Skeletal muscle satellite cell (primary cell): ENCODE measurements at regions not wholly inside any gene's neighbourhood (a gene's known extent, or its start where the extent isn't known, plus 50 kb on each side); places are given as distances from the start of the nearest gene placed in this dataset.

ENCODE experiments used
- H3K27me3 ChIP-seq: 2 replicates; pipeline ENCODE4 v1.7.0; 2013; ENCODE audit warnings: low read length; ENCODE audit not compliant: control insufficient read depth, insufficient read depth
- H3K36me3 ChIP-seq: 2 replicates; pipeline ENCODE4 v1.7.0; 2013; ENCODE audit warnings: mild to moderate bottlenecking, control low read depth, low read length; ENCODE audit not compliant: insufficient read depth
- H3K4me1 ChIP-seq: 2 replicates; pipeline ENCODE4 v1.7.0; 2013; ENCODE audit warnings: low read length; ENCODE audit not compliant: control insufficient read depth, insufficient read depth
- H3K4me2 ChIP-seq: 2 replicates; pipeline ENCODE4 v1.7.0; 2013; ENCODE audit warnings: mild to moderate bottlenecking, low read length
- H3K4me3 ChIP-seq: 2 replicates; pipeline ENCODE4 v1.7.0; 2013; ENCODE audit warnings: low read length
- H3K9ac ChIP-seq: 2 replicates; pipeline ENCODE4 v1.7.0; 2013; ENCODE audit warnings: mild to moderate bottlenecking, low read depth, low read length, moderate library complexity
- H3K9me3 ChIP-seq: replicated peaks from 2 replicates; pipeline ENCODE4 v1.7.0; 2013; ENCODE audit warnings: mild to moderate bottlenecking, control low read depth, low read length

GRCh38 chr11:11056316-11056715 is 198.5 kb upstream of the ZBED5 start:
- no peak overlapping the region for H3K4me2 ChIP-seq
- no peak overlapping the region for H3K4me3 ChIP-seq
- no peaks in the 10 kb centered on the region for H3K9me3 ChIP-seq
- H3K4me1 ChIP-seq: no peaks in the 10 kb centered on the region
- H3K9ac ChIP-seq: no peak overlapping the region
- H3K36me3 ChIP-seq: no peaks in the 10 kb centered on the region
- peaks cover 15% of the 10 kb centered on the region for H3K27me3 ChIP-seq

- H3K4me2 ChIP-seq: no peak overlapping the region
- H3K9ac ChIP-seq: no peak overlapping the region
- H3K36me3 ChIP-seq: no peaks in the 10 kb centered on the region
- H3K4me3 ChIP-seq: no peak overlapping the region
- no peaks in the 10 kb centered on the region for H3K9me3 ChIP-seq
- H3K4me1 ChIP-seq: no peaks in the 10 kb centered on the region
- H3K27me3 ChIP-seq: peaks cover 42% of the 10 kb centered on the region
Measured at GRCh38 chr11:11047851-11048610, 190.2 kb upstream of the ZBED5 start.

GRCh38 chr11:11046781-11047180 is 188.9 kb upstream of the ZBED5 start:
- Histone ChIP-seq H3K4me3 (no peak overlapping the region), H3K4me1 (no peaks in the 10 kb centered on the region), H3K27me3 (peaks cover 45% of the 10 kb centered on the region), H3K9me3 (no peaks in the 10 kb centered on the region), H3K36me3 (no peaks in the 10 kb centered on the region), H3K4me2 (no peak overlapping the region), H3K9ac (no peak overlapping the region)

- Histone ChIP-seq H3K36me3 (no peaks in the 10 kb centered on the region), H3K4me2 (no peak overlapping the region), H3K9ac (no peak overlapping the region), H3K4me3 (no peak overlapping the region), H3K9me3 (no peaks in the 10 kb centered on the region), H3K4me1 (no peaks in the 10 kb centered on the region), H3K27me3 (peaks cover 53% of the 10 kb centered on the region)
Measured at GRCh38 chr11:11045156-11045930, 187.5 kb upstream of the ZBED5 start.

GRCh38 chr11:11044137-11044855 is 186.4 kb upstream of the ZBED5 start:
- H3K36me3 ChIP-seq: no peaks in the 10 kb centered on the region
- H3K27me3 ChIP-seq: peaks cover 59% of the 10 kb centered on the region

GRCh38 chr11:11043721-11044120 is 185.9 kb upstream of the ZBED5 start:
- peaks cover 63% of the 10 kb centered on the region for H3K27me3 ChIP-seq
- no peak overlapping the region for H3K4me2 ChIP-seq
- no peak overlapping the region for H3K4me3 ChIP-seq
- H3K36me3 ChIP-seq: no peaks in the 10 kb centered on the region
- H3K9ac ChIP-seq: no peak overlapping the region
- no peaks in the 10 kb centered on the region for H3K4me1 ChIP-seq
- H3K9me3 ChIP-seq: no peaks in the 10 kb centered on the region

More at GRCh38 chr11:11044137-11044855, 186.4 kb upstream of the ZBED5 start:
- no peaks in the 10 kb centered on the region for H3K4me1 ChIP-seq
- H3K9me3 ChIP-seq: no peaks in the 10 kb centered on the region
- H3K9ac ChIP-seq: no peak overlapping the region
- no peak overlapping the region for H3K4me2 ChIP-seq
- no peak overlapping the region for H3K4me3 ChIP-seq

GRCh38 chr11:11039208-11039965 is 181.5 kb upstream of the ZBED5 start:
- Histone ChIP-seq H3K36me3 (no peaks in the 10 kb centered on the region), H3K4me2 (no peak overlapping the region), H3K4me3 (no peak overlapping the region), H3K27me3 (peaks cover 59% of the 10 kb centered on the region), H3K9me3 (no peaks in the 10 kb centered on the region), H3K9ac (no peak overlapping the region), H3K4me1 (no peaks in the 10 kb centered on the region)

GRCh38 chr11:11038782-11039181 is 180.9 kb upstream of the ZBED5 start:
- H3K27me3 ChIP-seq: peaks cover 54% of the 10 kb centered on the region
- H3K4me1 ChIP-seq: no peaks in the 10 kb centered on the region
- H3K4me3 ChIP-seq: no peak overlapping the region
- H3K9ac ChIP-seq: no peak overlapping the region
- H3K9me3 ChIP-seq: no peaks in the 10 kb centered on the region
- H3K4me2 ChIP-seq: no peak overlapping the region
- H3K36me3 ChIP-seq: no peaks in the 10 kb centered on the region

GRCh38 chr11:11038352-11038751 is 180.5 kb upstream of the ZBED5 start:
- Histone ChIP-seq H3K9ac (no peak overlapping the region), H3K4me2 (no peak overlapping the region), H3K9me3 (no peaks in the 10 kb centered on the region)

GRCh38 chr11:11036848-11037732 is 179.2 kb upstream of the ZBED5 start:
- Histone ChIP-seq H3K4me3 (no peak overlapping the region), H3K9me3 (no peaks in the 10 kb centered on the region), H3K4me2 (no peak overlapping the region), H3K4me1 (no peaks in the 10 kb centered on the region), H3K9ac (no peak overlapping the region), H3K27me3 (peaks cover 46% of the 10 kb centered on the region), H3K36me3 (no peaks in the 10 kb centered on the region)

More at GRCh38 chr11:11038352-11038751, 180.5 kb upstream of the ZBED5 start:
- H3K4me3 ChIP-seq: no peak overlapping the region
- H3K27me3 ChIP-seq: peaks cover 53% of the 10 kb centered on the region
- H3K36me3 ChIP-seq: no peaks in the 10 kb centered on the region
- no peaks in the 10 kb centered on the region for H3K4me1 ChIP-seq
